BLaER1 (cell line): ENCODE measurements at regions not wholly inside any gene's neighbourhood (a gene's known extent, or its start where the extent isn't known, plus 50 kb on each side); places are given as distances from the start of the nearest gene placed in this dataset.

ENCODE experiments used
- H3K27ac ChIP-seq: shearing (Covaris generic); formaldehyde crosslinking; 2 replicates; pipeline ENCODE4 v1.8.1; 2022
- H3K27me3 ChIP-seq: shearing (Covaris generic); formaldehyde crosslinking; 2 replicates; pipeline ENCODE4 v1.8.1; 2022
- H3K36me3 ChIP-seq: shearing (Covaris generic); formaldehyde crosslinking; 2 replicates; pipeline ENCODE4 v1.8.1; 2022
- H3K4me1 ChIP-seq: shearing (Covaris generic); formaldehyde crosslinking; 2 replicates; pipeline ENCODE4 v1.8.1; 2022
- H3K4me2 ChIP-seq: shearing (Covaris generic); formaldehyde crosslinking; 2 replicates; pipeline ENCODE4 v1.8.1; 2022
- H3K4me3 ChIP-seq: shearing (Covaris generic); formaldehyde crosslinking; 2 replicates; pipeline ENCODE4 v1.8.1; 2022
- H3K9ac ChIP-seq: shearing (Covaris generic); formaldehyde crosslinking; 2 replicates; pipeline ENCODE4 v1.8.1; 2022
- H3K9me3 ChIP-seq: shearing (Covaris generic); formaldehyde crosslinking; 2 replicates; pipeline ENCODE4 v1.8.1; 2022
- H4K20me1 ChIP-seq: shearing (Covaris generic); formaldehyde crosslinking; 2 replicates; pipeline ENCODE4 v1.8.1; 2022
- Cebpa-rat ChIP-seq: shearing (Covaris generic); IDR thresholded peaks from 2 replicates; pipeline ENCODE4 v1.8.1; 2022

- Histone ChIP-seq H3K9ac (no peak overlapping the region), H3K4me1 (0 out of 2 replicates have a peak, but pooled peaks cover 9% of the 10 kb centered on the region), H3K4me3 (no peak overlapping the region), H3K27ac (no peak overlapping the region), H3K4me2 (no peak overlapping the region), H3K36me3 (no peaks in the 10 kb centered on the region), H4K20me1 (no peaks in the 10 kb centered on the region), H3K9me3 (no peaks in the 10 kb centered on the region), H3K27me3 (no peaks in the 10 kb centered on the region)
- TF ChIP-seq Cebpa-rat, result no peak
These were observed 160.1 kb upstream of the DAP start for GRCh38 chr5:10921160-10921559.

- Histone ChIP-seq H3K27me3 (no peaks in the 10 kb centered on the region), H3K4me2 (no peak overlapping the region), H4K20me1 (no peaks in the 10 kb centered on the region)
These were observed 159.4 kb upstream of the DAP start for GRCh38 chr5:10920400-10920799.

GRCh38 chr5:10914741-10915480 lies 153.9 kb upstream of the DAP start:
- no peaks in the 10 kb centered on the region for H3K36me3 ChIP-seq
- no peak overlapping the region for H3K4me2 ChIP-seq
- H3K4me1 ChIP-seq, result 0 out of 2 replicates have a peak, but pooled peaks cover 9% of the 10 kb centered on the region
- H3K9ac ChIP-seq, result no peak overlapping the region
- H3K27me3 ChIP-seq, result no peaks in the 10 kb centered on the region
- H3K4me3 ChIP-seq, result no peak overlapping the region
- TF ChIP-seq Cebpa-rat, result no peak
- no peaks in the 10 kb centered on the region for H3K9me3 ChIP-seq
- H3K27ac ChIP-seq, result no peak overlapping the region
- no peaks in the 10 kb centered on the region for H4K20me1 ChIP-seq

More at GRCh38 chr5:10920400-10920799, 159.4 kb upstream of the DAP start:
- H3K4me3 ChIP-seq, result no peak overlapping the region
- no peak for TF ChIP-seq Cebpa-rat
- H3K9ac ChIP-seq, result no peak overlapping the region
- H3K9me3 ChIP-seq, result no peaks in the 10 kb centered on the region
- H3K27ac ChIP-seq, result no peak overlapping the region
- no peaks in the 10 kb centered on the region for H3K36me3 ChIP-seq
- H3K4me1 ChIP-seq, result 0 out of 2 replicates have a peak, but pooled peaks cover 9% of the 10 kb centered on the region

GRCh38 chr5:10913841-10914240 lies 152.8 kb upstream of the DAP start:
- H3K9ac ChIP-seq, result no peak overlapping the region
- H3K36me3 ChIP-seq, result no peaks in the 10 kb centered on the region
- no peak overlapping the region for H3K27ac ChIP-seq
- H3K9me3 ChIP-seq, result no peaks in the 10 kb centered on the region
- no peaks in the 10 kb centered on the region for H3K27me3 ChIP-seq
- no peaks in the 10 kb centered on the region for H4K20me1 ChIP-seq
- no peak overlapping the region for H3K4me2 ChIP-seq
- no peak overlapping the region for H3K4me3 ChIP-seq
- H3K4me1 ChIP-seq, result no peaks in the 10 kb centered on the region
- TF ChIP-seq Cebpa-rat, result no peak

- no peak overlapping the region for H3K9ac ChIP-seq
- no peak for TF ChIP-seq Cebpa-rat
- no peaks in the 10 kb centered on the region for H3K27me3 ChIP-seq
- no peaks in the 10 kb centered on the region for H4K20me1 ChIP-seq
- H3K36me3 ChIP-seq, result no peaks in the 10 kb centered on the region
- no peaks in the 10 kb centered on the region for H3K4me1 ChIP-seq
- no peak overlapping the region for H3K27ac ChIP-seq
- H3K4me3 ChIP-seq, result no peak overlapping the region
- H3K4me2 ChIP-seq, result no peak overlapping the region
- H3K9me3 ChIP-seq, result no peaks in the 10 kb centered on the region
These were observed 152.3 kb upstream of the DAP start for GRCh38 chr5:10913181-10913810.

- Histone ChIP-seq H3K4me3 (no peak overlapping the region), H3K9me3 (no peaks in the 10 kb centered on the region), H3K4me1 (no peaks in the 10 kb centered on the region), H3K9ac (no peak overlapping the region), H3K27ac (no peak overlapping the region), H3K4me2 (no peak overlapping the region), H3K36me3 (no peaks in the 10 kb centered on the region), H4K20me1 (no peaks in the 10 kb centered on the region), H3K27me3 (no peaks in the 10 kb centered on the region)
- no peak for TF ChIP-seq Cebpa-rat
These were observed 151.4 kb upstream of the DAP start for GRCh38 chr5:10912435-10912834.

- Histone ChIP-seq H3K4me1 (no peaks in the 10 kb centered on the region), H3K36me3 (no peaks in the 10 kb centered on the region), H3K27me3 (no peaks in the 10 kb centered on the region), H3K27ac (no peak overlapping the region), H4K20me1 (no peaks in the 10 kb centered on the region), H3K4me2 (no peak overlapping the region), H3K9ac (no peak overlapping the region), H3K4me3 (no peak overlapping the region), H3K9me3 (no peaks in the 10 kb centered on the region)
- TF ChIP-seq Cebpa-rat, result no peak
These were observed 149.2 kb upstream of the DAP start for GRCh38 chr5:10910261-10910660.

GRCh38 chr5:10904862-10905432 lies 143.9 kb upstream of the DAP start:
- Histone ChIP-seq H4K20me1 (no peaks in the 10 kb centered on the region), H3K27me3 (no peaks in the 10 kb centered on the region), H3K4me1 (no peaks in the 10 kb centered on the region), H3K4me3 (no peak overlapping the region), H3K9ac (no peak overlapping the region), H3K36me3 (no peaks in the 10 kb centered on the region), H3K9me3 (no peaks in the 10 kb centered on the region), H3K27ac (no peak overlapping the region), H3K4me2 (no peak overlapping the region)
- TF ChIP-seq Cebpa-rat, result no peak

GRCh38 chr5:10903786-10904560 lies 142.9 kb upstream of the DAP start:
- TF ChIP-seq Cebpa-rat, result no peak
- no peaks in the 10 kb centered on the region for H3K27me3 ChIP-seq
- no peaks in the 10 kb centered on the region for H3K36me3 ChIP-seq
- no peaks in the 10 kb centered on the region for H3K4me1 ChIP-seq
- no peaks in the 10 kb centered on the region for H4K20me1 ChIP-seq
- no peak overlapping the region for H3K9ac ChIP-seq
- H3K4me3 ChIP-seq, result no peak overlapping the region
- H3K27ac ChIP-seq, result no peak overlapping the region
- no peak overlapping the region for H3K4me2 ChIP-seq
- no peaks in the 10 kb centered on the region for H3K9me3 ChIP-seq
